Keratinocyte (primary cell): ENCODE measurements at regions not wholly inside any gene's neighbourhood (a gene's known extent, or its start where the extent isn't known, plus 50 kb on each side); places are given as distances from the start of the nearest gene placed in this dataset.

Experiments used
- DNase-seq: peaks from one replicate; pipeline ENCODE4 v3.0.0-alpha.2; 2011; ENCODE audit warnings: low read depth, missing footprints, low spot score
- FAIRE-seq: peaks from 2 replicates; lab custom pipeline; 2011; peaks lifted over from hg19 to GRCh38; lab: Jason Lieb, UNC
- H2AFZ ChIP-seq: 2 replicates; pipeline ENCODE4 v1.6.0; 2012; ENCODE audit warnings: low read length, control low read depth, inconsistent platforms; ENCODE audit not compliant: control insufficient read depth
- H3K27ac ChIP-seq: 2 replicates; pipeline ENCODE4 v1.5.1; 2011; ENCODE audit warnings: low read length; ENCODE audit not compliant: control insufficient read depth, insufficient read depth
- H3K27me3 ChIP-seq: 3 replicates; pipeline ENCODE4 v1.6.0; 2011; ENCODE audit warnings: low read length; ENCODE audit not compliant: control insufficient read depth, insufficient read depth; ENCODE audit errors: extremely low read depth
- H3K36me3 ChIP-seq, 2 experiments: 2 replicates in 1 of 2; 3 replicates in 1 of 2; pipeline ENCODE4 v1.5.1; 2011; ENCODE audit warnings: low read length in 2 of 2, mild to moderate bottlenecking in 1 of 2; ENCODE audit not compliant: control insufficient read depth in 2 of 2, insufficient read depth in 2 of 2; ENCODE audit errors: extremely low read depth in 1 of 2
- H3K4me1 ChIP-seq: 3 replicates; pipeline ENCODE4 v1.5.1; 2011; ENCODE audit warnings: low read length; ENCODE audit not compliant: control insufficient read depth, insufficient read depth; ENCODE audit errors: extremely low read depth
- H3K4me2 ChIP-seq: 3 replicates; pipeline ENCODE4 v1.6.0; 2011; ENCODE audit warnings: low read depth, low read length; ENCODE audit not compliant: control insufficient read depth, insufficient read depth; ENCODE audit errors: extremely low read depth
- H3K4me3 ChIP-seq, 3 experiments: fragments of 200-600 bp in 1 of 3; sonication (generic) in 1 of 3; 2 replicates in 2 of 3; 3 replicates in 1 of 3; pipeline ENCODE4 v1.5.1; 2011 to 2016; ENCODE audit warnings: low read length in 3 of 3, mild to moderate bottlenecking in 3 of 3, control low read depth in 2 of 3, inconsistent platforms in 1 of 3, low read depth in 1 of 3, mixed read lengths in 1 of 3, mixed run types in 1 of 3, moderate library complexity in 1 of 3; ENCODE audit not compliant: control insufficient read depth in 2 of 3, insufficient read depth in 2 of 3; ENCODE audit errors: extremely low read depth in 1 of 3
- H3K79me2 ChIP-seq: 2 replicates; pipeline ENCODE4 v1.6.0; 2012; ENCODE audit warnings: low read length; ENCODE audit not compliant: control insufficient read depth, insufficient read depth
- H3K9ac ChIP-seq: 3 replicates; pipeline ENCODE4 v1.6.0; 2011; ENCODE audit warnings: low read length; ENCODE audit not compliant: control insufficient read depth, insufficient read depth; ENCODE audit errors: extremely low read depth
- H3K9me1 ChIP-seq: 3 replicates; pipeline ENCODE4 v1.6.0; 2011; ENCODE audit warnings: low read length; ENCODE audit not compliant: control insufficient read depth, insufficient read depth; ENCODE audit errors: extremely low read depth
- H3K9me3 ChIP-seq: 2 replicates; pipeline ENCODE4 v1.5.1; 2012; ENCODE audit warnings: low read depth, low read length; ENCODE audit not compliant: control insufficient read depth
- H4K20me1 ChIP-seq: 3 replicates; pipeline ENCODE4 v1.6.0; 2011; ENCODE audit warnings: low read length; ENCODE audit not compliant: control insufficient read depth, insufficient read depth; ENCODE audit errors: extremely low read depth
- CTCF ChIP-seq, 3 experiments: IDR thresholded peaks in 1 of 3; conservative IDR thresholded peaks in 1 of 3; optimal IDR thresholded peaks in 1 of 3; 2 replicates in 2 of 3; 3 replicates in 1 of 3; pipeline versions ENCODE3 to v1.5.1; 2011; ENCODE audit warnings: low read length in 3 of 3, mild to moderate bottlenecking in 3 of 3, moderate library complexity in 2 of 3, control low read depth in 1 of 3, inconsistent platforms in 1 of 3; ENCODE audit not compliant: insufficient read depth in 2 of 3; ENCODE audit errors: extremely low read depth in 1 of 3
- EZH2 ChIP-seq: IDR thresholded peaks from one replicate; pipeline ENCODE4 v1.6.1; 2012; ENCODE audit warnings: inconsistent platforms, mild to moderate bottlenecking, low read length, moderate library complexity
- dilution Hi-C: fragments of 300-500 bp; cut with MboI; formaldehyde crosslinking; loops from one replicate; pipeline ENCODE4 v1.7.0; 2020; ENCODE audit warnings: low sequenced_read_pairs; ENCODE audit not compliant: extremely low pct_ligation_motif_present

DNA sequence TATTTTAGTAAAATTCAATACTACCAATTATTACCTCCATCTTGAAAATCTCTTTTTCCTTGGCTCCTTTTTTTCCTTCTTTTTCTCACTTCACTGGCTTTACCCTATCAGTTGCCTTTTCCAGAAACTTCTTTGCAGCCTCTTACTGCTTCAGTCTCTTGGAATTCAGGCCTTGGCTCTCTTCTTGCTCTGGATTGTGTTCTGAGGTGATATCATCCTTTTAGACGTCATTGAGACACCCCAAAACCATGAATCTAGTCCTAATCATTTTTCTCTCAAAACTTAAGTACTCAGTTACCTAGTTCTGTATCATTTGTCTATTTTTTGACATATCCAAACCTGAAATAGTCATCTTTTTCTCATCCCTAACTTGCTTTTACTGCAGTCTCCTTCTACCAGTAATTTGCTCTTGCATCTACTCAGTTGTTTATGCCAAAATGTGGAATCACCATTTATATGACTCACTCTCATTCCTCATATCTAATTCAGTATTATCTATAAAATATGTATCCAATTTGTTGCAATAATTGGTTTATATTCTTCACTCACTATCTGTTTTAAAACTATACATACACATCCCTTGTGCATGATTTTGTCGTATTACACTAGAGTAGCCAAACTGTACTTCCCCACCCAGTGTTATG, 703.2 kb upstream of the CCDC54 start:
- DNase-seq (no peak), FAIRE-seq (no peak)
- H3K9me3 ChIP-seq = no peaks in the 10 kb centered on the region
- H3K4me3 ChIP-seq = no peak overlapping the region
- H3K9me1 ChIP-seq = no peaks in the 10 kb centered on the region
- no peaks in the 10 kb centered on the region for H3K27me3 ChIP-seq
- no peak overlapping the region for H2AFZ ChIP-seq
- H3K36me3 ChIP-seq = no peaks in the 10 kb centered on the region
- H4K20me1 ChIP-seq = no peaks in the 10 kb centered on the region
- no peak overlapping the region for H3K9ac ChIP-seq
- no peak overlapping the region for H3K27ac ChIP-seq
- H3K4me1 ChIP-seq = no peaks in the 10 kb centered on the region
- no peak overlapping the region for H3K4me2 ChIP-seq
- TF ChIP-seq CTCF (optimal IDR thresholded peaks at IDR 0.05 in 1 of 3, IDR thresholded peaks at IDR 0.05 in 1 of 3, conservative IDR thresholded peaks at IDR 0.05 in 1 of 3; ENCODE audit: extremely low read depth in 1 of 3, insufficient read depth in 2 of 3, low read length in 3 of 3) (no peak), EZH2 (no peak)
- dilution Hi-C loops = no loop called here
- no peaks in the 10 kb centered on the region for H3K79me2 ChIP-seq

- Histone ChIP-seq H3K9ac (no peak overlapping the region), H3K36me3 (no peaks in the 10 kb centered on the region), H4K20me1 (no peaks in the 10 kb centered on the region), H3K9me3 (no peaks in the 10 kb centered on the region), H3K79me2 (no peaks in the 10 kb centered on the region), H3K4me3 (no peak overlapping the region), H3K9me1 (no peaks in the 10 kb centered on the region), H3K27me3 (no peaks in the 10 kb centered on the region), H3K27ac (no peak overlapping the region), H3K4me1 (no peaks in the 10 kb centered on the region), H2AFZ (no peak overlapping the region), H3K4me2 (no peak overlapping the region)
- DNase-seq (no peak), FAIRE-seq (no peak)
- TF ChIP-seq CTCF (optimal IDR thresholded peaks at IDR 0.05 in 1 of 3, IDR thresholded peaks at IDR 0.05 in 1 of 3, conservative IDR thresholded peaks at IDR 0.05 in 1 of 3; ENCODE audit: extremely low read depth in 1 of 3, insufficient read depth in 2 of 3, low read length in 3 of 3) (no peak), EZH2 (no peak)
- dilution Hi-C loops = no loop called here
These were observed 701.8 kb upstream of the CCDC54 start for GRCh38 chr3:106675451-106675850.
